Right ventricle myocardium superior (tissue), 1 donor: ENCODE measurements at regions not wholly inside any gene's neighbourhood (a gene's known extent, or its start where the extent isn't known, plus 50 kb on each side); places are given as distances from the start of the nearest gene placed in this dataset.
"Not testable (repeated sequence)": the region's sequence is repeated elsewhere in the genome, so short reads cannot be mapped to it uniquely, and the experiment has no call there.

ENCODE experiments used
- ATAC-seq: fragments of 200-7000 bp; cut with Tn5 transposase; one replicate; pipeline ENCODE4 v1.9.1; 2020; ENCODE audit warnings: mild to moderate bottlenecking; ENCODE audit not compliant: poor library complexity
- DNase-seq: peaks from one replicate; pipeline ENCODE4 v3.0.0-alpha.2; 2020
- intact Hi-C: fragments of 100-400 bp; cut with DNase I; formaldehyde crosslinking; loops from one replicate; pipeline ENCODE4 v1.11.2; 2022
- donor health status: DM: no; HTN: yes; CAD: no; lungs with severe emphysema.

- DNase-seq (no peak), ATAC-seq (no peak)
- intact Hi-C loops: no loop called here
These were observed 153.8 kb downstream of the DEPDC1B start for GRCh38 chr5:60546207-60546606.

DNA sequence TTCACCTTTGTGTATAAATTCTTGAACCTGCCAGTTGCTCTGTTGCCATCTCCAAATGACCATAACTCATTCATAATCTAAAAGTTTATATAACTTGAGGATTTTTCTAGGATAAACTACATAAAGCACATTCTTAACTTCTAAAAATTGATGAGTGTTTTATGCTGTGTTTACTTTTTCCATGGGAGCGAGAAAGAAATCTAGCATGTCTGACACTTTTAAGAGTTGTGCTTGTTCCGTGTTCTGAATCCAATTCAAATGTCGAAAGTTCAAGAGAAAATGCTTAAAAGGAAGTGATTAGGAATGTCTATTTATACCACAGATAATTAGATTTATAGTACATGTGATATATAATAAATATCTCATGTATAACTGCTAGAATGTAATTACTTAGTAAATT, 154.4 kb downstream of the DEPDC1B start:
- intact Hi-C loops: no loop called here
- DNase-seq (no peak), ATAC-seq (no peak)

DNA sequence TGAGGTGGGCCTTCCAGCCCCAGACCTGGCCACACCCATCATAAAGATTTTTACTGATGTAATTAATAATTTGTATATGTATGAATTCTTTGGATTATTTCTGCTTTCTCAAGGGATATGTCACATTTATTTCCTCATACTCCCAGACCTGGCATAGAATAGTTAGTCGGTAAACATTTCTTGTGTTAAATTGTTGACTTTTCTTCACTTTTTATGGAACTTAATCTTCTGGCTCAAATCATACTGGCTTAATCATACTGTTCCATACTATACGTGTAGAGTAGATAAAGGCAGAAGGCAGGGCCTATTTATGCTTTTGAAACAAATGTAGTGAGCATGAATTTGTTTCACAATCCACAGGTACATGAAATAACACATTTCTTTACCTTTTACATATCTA, 155.8 kb downstream of the DEPDC1B start:
- intact Hi-C loops: no loop called here
- ATAC-seq: no peak
- no peak for DNase-seq

DNA sequence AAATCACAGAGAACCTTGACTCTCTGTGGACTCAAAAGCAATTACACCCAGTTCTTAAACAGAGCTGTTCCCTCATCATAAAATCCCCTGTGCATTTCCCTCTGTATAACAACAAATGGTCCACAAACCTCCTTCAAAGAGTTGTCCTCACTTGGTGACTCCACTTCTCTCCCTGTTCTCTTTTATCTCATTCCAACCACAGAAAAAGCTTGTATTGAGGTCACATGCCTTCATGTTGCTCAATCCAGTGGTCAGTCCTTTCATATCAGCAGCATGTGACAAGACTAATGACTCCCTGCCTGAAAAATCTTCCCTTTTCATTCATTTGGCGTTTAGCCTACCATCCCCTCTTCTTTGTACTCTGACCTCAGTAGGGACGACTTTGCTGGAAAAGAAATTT, 158.0 kb downstream of the DEPDC1B start:
- intact Hi-C loops: no loop called here
- DNase-seq: no peak
- ATAC-seq: peak; percentile 69

GRCh38 chr5:60540856-60541805, 158.8 kb downstream of the DEPDC1B start:
- peak; percentile 50 for ATAC-seq
- no peak for DNase-seq
- intact Hi-C loops: no loop called here

DNA sequence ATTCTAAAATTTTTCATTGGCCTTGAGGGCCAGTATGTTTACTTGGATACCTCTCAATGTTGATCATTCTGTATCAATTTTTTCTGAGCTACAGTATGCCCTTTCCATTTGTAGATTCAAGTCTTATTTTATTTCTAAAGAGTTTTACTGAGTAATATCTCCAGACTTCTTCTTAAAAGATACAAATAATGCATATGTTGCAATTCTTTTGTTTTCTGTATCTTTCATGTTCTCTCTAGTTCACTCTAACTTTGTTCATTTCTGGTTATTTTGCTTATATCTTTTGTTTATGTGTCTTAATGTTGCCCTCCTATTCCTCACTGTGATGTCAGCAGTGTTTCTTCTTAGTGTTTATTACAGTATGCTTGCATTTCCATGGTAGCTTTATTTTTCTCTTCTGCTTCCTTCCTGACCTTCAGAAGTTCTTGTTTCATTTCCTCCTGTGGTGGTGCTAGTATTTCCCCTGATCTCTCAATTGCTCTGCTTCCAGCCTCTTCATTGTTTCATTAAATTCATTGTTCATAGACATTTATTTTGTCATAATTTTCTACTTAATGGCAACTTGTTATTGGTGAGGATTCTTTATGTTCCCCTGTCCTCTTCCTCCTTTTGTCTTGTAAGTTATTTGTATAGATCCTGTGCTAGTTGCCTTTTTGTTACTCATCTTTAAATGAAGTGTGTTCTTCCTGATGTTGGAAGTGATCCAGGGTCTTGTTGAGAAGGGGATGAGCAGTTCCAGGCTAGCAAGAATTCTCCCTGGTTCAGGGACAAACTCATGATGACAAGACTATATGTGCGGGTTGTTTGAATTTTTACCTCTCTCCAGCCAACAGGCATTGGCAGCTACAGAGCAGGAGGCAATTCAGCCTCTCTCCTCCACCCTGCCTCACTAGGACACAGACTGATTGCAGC, 160.8 kb downstream of the DEPDC1B start:
- DNase-seq (no peak), ATAC-seq (peak; percentile 57)
- intact Hi-C loops: no loop called here

GRCh38 chr5:60538426-60538825, 161.5 kb downstream of the DEPDC1B start:
- DNase-seq: no peak
- intact Hi-C loops: no loop called here
- ATAC-seq: no peak

DNA sequence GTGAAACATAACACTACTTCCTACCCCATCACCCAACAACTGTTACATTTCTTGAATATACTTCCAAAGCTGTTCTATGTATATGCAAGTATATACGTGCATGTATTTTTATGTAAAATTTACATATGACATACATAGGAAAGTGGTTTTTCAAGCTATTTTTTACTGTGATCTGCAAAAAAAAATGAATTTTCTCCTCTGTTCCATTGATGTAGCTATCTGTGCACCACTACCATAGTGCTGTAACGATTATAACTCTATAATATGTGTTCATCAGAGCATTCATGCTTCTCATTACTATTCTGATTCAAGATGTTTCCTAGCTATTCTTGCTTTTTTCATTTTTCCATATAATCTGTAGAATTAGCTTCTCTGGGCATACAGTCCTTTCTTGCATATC, 164.0 kb downstream of the DEPDC1B start:
- intact Hi-C loops: no loop called here
- ATAC-seq: no peak
- DNase-seq: no peak

DNA sequence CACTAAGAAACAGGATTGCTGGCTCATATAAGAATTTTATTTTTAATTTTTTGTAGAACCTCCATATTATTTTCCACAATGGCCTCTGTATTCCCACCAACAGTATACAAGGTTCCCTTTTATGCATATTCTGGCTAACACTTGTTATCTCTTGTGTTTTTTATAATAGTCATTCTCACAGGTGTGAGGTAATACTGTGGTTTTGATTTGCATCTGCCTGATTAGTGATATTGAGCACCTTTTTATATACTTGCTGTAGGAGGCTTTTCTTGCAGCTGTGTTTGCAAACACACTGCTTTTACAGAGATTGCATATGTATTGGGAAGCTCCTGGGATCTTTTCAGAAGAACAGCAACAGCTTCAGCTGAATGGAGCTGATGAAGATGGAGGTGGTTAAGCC, 164.8 kb downstream of the DEPDC1B start:
- ATAC-seq: no peak
- intact Hi-C loops: no loop called here
- DNase-seq: no peak

DNA sequence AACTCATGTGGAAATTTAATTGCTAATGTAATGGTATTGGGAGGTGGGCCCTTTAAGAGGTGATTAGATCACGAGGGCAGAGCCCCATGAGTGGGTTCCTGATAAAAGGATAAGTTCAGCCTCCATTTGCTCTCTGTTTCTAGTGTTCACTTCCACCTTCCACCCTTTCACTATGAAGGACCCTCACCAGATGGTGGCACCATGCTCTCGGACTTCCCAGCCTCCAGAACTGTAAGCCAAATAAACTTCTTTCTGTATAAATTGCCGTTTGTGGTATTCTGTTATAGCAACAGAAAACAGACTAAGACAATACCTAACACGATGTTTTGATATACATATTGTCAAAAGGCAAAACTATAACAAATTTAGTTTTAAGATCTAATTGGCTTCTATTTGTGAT, 166.2 kb downstream of the DEPDC1B start:
- no peak for ATAC-seq
- intact Hi-C loops: no loop called here
- DNase-seq: no peak

DNA sequence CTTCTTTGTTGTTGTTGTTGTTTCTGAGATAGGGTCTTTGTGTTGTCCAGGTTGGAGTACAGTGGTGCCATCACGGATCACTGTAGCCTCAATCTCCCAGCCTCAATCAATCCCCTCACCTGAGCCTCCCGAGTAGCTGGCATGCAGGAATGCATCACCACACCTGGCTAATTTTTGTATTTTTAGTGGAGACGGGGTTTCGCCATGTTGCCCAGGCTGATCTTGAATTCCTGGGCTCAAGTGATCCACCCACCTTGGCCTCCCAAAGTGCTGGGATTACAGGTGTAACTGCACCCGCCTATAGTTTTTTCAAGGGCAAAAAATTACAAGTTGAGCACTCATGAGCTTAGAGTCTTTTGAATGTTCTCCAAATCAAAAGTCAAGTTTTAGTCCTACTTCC, 167.2 kb downstream of the DEPDC1B start:
- DNase-seq, ATAC-seq, intact Hi-C loops: not testable (repeated sequence)

DNA sequence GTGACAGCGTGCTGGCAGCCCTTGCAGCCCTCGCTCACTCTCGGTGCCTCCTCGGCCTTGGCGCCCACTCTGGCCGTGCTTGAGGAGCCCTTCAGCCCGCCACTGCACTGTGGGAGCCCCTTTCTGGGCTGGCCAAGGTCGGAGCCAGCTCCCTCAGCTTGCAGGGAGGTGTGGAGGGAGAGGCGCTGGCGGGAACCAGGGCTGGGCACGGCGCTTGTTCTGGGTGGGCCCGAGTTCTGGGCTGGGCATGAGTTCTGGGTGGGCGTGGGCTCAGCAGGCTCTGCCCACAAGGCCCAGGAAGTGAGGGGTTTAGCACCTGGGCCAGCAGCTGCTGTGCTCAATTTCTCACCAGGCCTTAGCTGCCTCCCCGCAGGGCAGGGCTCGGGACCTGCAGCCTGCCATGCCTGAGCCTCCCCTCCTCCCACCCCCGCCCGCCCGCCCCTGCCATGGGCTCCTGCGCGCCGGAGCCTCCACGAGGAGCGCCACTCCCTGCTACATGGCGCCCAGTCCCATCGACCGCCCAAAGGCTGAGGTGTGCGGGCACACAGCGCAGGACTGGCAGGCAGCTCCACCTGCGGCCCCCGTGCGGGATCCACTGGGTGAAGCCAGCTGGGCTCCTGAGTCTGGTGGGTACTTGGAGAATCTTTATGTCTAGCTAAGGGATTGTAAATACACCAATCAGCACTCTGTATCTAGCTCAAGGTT, 169.7 kb downstream of the DEPDC1B start:
- intact Hi-C loops, DNase-seq, ATAC-seq: not testable (repeated sequence)

DNA sequence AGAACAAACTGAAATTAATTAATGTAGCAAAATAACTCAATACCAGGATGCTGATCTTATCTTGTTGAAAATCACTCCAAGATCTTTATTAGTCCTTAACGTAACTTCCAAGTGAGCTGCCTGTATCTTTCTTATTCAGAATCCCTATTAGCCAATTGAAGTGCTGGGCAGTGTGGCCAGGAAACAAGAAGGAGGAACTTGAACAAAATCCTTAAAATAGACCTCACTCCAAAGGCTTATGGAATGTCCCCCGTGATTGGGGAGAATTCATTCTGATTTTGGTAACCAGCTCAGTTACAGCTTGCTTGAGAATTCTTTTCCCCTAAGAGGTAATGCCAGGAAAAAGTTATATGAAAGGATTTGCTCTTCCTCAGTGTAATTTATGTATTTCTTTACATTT, 171.0 kb downstream of the DEPDC1B start:
- peak; percentile 53 for ATAC-seq
- intact Hi-C loops: no loop called here
- no peak for DNase-seq

DNA sequence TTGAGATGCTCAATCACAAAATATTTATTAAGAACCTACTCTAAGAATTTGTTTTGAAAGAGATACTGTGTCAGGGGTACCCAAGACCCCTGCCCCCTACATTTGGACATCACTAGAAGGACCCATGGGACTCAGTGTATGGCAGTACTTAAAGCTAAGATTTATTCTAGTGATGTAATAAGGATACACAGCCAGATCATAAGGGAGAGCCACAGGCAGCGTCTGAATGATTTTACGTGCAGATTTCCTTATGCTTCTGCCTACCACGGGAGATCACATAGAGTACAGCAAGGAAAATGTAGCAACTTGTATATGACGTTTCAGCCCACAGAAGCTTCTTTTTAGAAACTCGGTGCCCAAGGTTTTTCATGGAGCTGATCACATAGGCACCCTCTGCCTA, 172.9 kb downstream of the DEPDC1B start:
- DNase-seq (no peak), ATAC-seq (no peak)

DNA sequence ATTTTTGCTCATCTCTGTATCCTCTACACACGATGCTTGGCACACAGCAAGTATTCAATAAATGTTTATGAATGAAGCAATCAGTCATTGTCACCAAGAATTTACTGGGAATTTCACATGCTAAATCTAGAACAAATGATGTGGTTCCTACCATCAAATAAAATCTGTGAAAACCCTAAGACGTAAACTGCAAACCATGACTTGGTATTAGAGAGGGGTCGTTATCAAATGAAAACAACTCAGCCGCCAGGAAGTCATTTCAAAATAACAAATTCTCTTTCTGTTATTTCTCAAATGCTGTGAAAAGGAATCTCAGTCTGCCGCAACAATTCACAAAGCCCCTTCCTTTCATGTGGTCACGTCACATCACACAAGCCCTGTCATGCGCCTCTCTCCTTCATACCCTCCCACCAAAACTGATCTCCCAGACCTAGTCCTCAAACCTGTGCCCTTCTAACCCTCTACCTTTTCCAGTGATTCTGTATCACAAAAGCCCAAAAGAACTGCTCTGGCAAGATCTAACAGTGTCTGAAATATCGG, 173.6 kb downstream of the DEPDC1B start:
- DNase-seq (no peak), ATAC-seq (no peak)
- intact Hi-C loops: no loop called here

More for the DNA sequence above, 172.9 kb downstream of the DEPDC1B start:
- intact Hi-C loops: no loop called here

DNA sequence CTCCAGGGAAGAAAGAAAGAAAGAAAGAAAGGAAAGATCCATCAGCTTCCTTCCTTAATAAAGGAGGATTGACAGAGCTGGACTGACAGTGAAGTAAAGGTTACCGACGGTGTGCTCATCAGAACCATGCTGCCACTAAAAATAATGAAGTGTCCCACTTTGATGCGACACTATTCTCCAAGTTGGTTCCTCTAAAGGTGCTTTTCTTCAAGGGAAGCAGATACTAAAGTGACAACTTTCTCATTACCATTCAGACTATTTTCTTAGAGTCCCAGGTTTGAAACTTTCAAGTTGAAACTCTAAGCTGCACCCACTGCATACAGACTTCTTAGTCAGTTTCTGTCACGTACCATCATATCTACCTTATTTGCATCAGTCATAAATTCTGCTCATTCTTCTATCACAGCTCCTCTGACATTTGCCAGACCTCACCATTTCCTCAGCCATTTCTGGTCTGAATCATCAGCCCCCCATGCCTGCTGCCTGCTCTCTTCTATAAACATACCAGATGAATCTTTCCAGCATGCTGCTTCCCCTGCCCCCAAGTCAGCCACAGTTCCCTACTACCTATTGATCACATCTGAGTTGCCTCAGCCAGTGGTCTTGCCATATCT, 177.6 kb downstream of the DEPDC1B start:
- intact Hi-C loops: no loop called here
- DNase-seq (no peak), ATAC-seq (no peak)

GRCh38 chr5:60521376-60522291, 178.3 kb downstream of the DEPDC1B start:
- ATAC-seq (no peak), DNase-seq (no peak)
- intact Hi-C loops: no loop called here
